Immature natural killer cell (primary cell): ENCODE measurements at regions not wholly inside any gene's neighbourhood (a gene's known extent, or its start where the extent isn't known, plus 50 kb on each side); places are given as distances from the start of the nearest gene placed in this dataset.

ENCODE experiments used
- DNase-seq, 3 donors: peaks; one replicate each; pipeline ENCODE4 v3.0.0; 2022; ENCODE audit warnings: mixed read lengths in 1 of 3
- H3K27ac Mint-ChIP-seq, 6 donors: one replicate each; pipeline ENCODE4 v1.8.0; 2020; ENCODE audit warnings: mixed read lengths in 6 of 6, mild to moderate bottlenecking in 5 of 6, inconsistent platforms in 4 of 6, moderate library complexity in 3 of 6
- H3K27me3 Mint-ChIP-seq, 3 donors: one replicate each; pipeline ENCODE4 v1.8.0; 2020 to 2021; ENCODE audit warnings: low read depth in 3 of 3, mild to moderate bottlenecking in 3 of 3, mixed read lengths in 3 of 3, moderate library complexity in 3 of 3, inconsistent platforms in 1 of 3
- H3K36me3 Mint-ChIP-seq, 3 donors: one replicate each; pipeline ENCODE4 v1.8.0; 2020; ENCODE audit warnings: mixed read lengths in 3 of 3, inconsistent platforms in 2 of 3, mild to moderate bottlenecking in 2 of 3
- H3K4me1 Mint-ChIP-seq, 2 donors: one replicate each; pipeline ENCODE4 v1.8.0; 2020; ENCODE audit warnings: inconsistent platforms in 2 of 2, mild to moderate bottlenecking in 2 of 2, mixed read lengths in 2 of 2, moderate library complexity in 1 of 2
- H3K4me3 Mint-ChIP-seq, 5 donors: one replicate each; pipeline ENCODE4 v1.8.0; 2020; ENCODE audit warnings: mild to moderate bottlenecking in 5 of 5, mixed read lengths in 5 of 5, inconsistent platforms in 3 of 5, moderate library complexity in 3 of 5
- H3K9me3 Mint-ChIP-seq, 6 donors: one replicate each; pipeline ENCODE4 v1.8.0; 2020; ENCODE audit warnings: mild to moderate bottlenecking in 6 of 6, mixed read lengths in 6 of 6, inconsistent platforms in 4 of 6, moderate library complexity in 3 of 6

DNA sequence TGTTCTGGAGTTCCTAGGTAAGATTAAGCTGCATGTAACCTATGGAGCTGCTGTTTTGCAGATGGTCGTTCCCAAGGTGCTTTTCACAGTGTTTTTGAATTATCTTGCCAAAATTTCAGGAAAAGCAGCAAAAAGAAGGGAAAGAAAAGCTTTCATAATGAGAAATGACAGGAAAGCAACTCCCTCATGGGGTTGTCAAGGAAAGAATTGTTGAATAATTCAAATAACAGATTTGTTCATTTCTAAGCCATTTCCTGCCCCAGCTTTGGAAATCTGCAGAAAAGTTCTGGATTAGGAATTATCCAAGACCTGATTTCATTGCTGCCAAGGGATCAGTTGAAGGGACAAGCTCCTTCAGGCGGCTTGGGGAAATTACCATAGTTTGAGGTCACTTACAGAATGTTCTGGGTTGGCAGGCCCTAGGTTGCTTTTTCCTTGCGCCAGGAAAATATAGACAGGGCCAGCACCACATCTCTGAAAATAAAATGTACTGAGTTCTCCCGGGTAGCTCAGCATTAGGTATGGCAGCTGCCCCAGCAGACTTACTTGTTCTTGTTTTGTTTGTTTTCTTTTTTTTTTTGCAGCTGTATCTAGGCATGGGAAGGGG is 354.7 kb downstream of the STIM2 start:
- Mint-ChIP-seq H3K27me3 (peaks cover 0 to 4% (median 0%) of the 10 kb centered on the region in 3 donors), H3K36me3 (no peaks in the 10 kb centered on the region), H3K4me1 (no peaks in the 10 kb centered on the region), H3K9me3 (peaks cover 0 to 9% (median under 1%) of the 10 kb centered on the region in 6 donors), H3K4me3 (no peak overlapping the region), H3K27ac (no peak overlapping the region)
- no peak for DNase-seq

GRCh38 chr4:27217261-27217769 is 356.7 kb downstream of the STIM2 start:
- Mint-ChIP-seq H3K4me3 (no peak overlapping the region), H3K9me3 (peaks cover 0 to 14% (median 5%) of the 10 kb centered on the region in 6 donors), H3K27ac (no peak overlapping the region)

DNA sequence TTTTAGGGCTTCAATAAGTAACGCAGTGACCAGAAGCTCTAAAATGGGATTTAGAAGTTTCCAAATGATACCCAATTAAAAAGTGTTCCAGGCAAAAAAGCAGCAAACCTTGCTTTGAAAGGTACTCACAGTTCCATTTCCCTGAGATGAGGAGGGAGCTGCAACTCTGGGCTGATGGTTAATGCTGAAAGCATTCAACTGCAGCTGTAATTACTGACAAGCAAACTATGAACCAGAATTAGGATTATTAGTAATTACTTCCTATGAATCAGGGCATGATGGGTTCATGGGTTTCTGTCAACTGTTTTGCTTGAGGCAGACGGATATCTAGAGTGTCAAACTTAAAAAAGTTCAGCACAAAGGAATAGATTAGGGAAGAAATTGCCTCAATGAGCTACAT is 357.4 kb downstream of the STIM2 start:
- Mint-ChIP-seq H3K27me3 (peaks cover 0 to 4% (median 2%) of the 10 kb centered on the region in 3 donors), H3K27ac (no peak overlapping the region), H3K36me3 (no peaks in the 10 kb centered on the region), H3K4me1 (no peaks in the 10 kb centered on the region), H3K4me3 (no peak overlapping the region), H3K9me3 (peaks cover 0 to 14% (median 5%) of the 10 kb centered on the region in 6 donors)
- no peak for DNase-seq

More at GRCh38 chr4:27217261-27217769, 356.7 kb downstream of the STIM2 start:
- DNase-seq = no peak
- peaks cover 0 to 4% (median 2%) of the 10 kb centered on the region in 3 donors for H3K27me3 Mint-ChIP-seq
- H3K4me1 Mint-ChIP-seq = no peaks in the 10 kb centered on the region
- H3K36me3 Mint-ChIP-seq = no peaks in the 10 kb centered on the region

DNA sequence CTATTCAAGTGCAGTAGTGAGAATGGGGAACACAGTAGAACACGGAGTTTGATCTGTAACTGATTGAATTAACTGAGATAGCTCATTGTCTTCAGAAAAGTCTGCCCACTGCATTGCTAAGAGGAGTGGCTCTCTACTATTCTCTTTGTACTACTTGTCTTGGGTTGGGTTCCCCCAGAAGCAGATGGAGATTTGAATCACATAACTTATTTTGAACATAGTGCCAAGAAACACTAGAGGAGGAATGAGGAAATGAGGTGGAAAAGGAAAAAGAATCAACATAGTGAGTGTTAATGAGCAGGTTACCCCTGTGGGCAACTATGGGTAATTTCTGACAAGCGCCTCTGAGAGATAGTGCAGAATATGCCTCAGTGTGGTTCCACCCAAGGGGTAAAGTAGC is 362.7 kb downstream of the STIM2 start:
- no peak overlapping the region for H3K27ac Mint-ChIP-seq
- H3K27me3 Mint-ChIP-seq = peaks cover 0 to 3% (median 2%) of the 10 kb centered on the region in 3 donors
- no peaks in the 10 kb centered on the region for H3K36me3 Mint-ChIP-seq
- no peaks in the 10 kb centered on the region for H3K4me1 Mint-ChIP-seq
- peaks cover 0 to 8% (median 3%) of the 10 kb centered on the region in 6 donors for H3K9me3 Mint-ChIP-seq
- no peak for DNase-seq
- H3K4me3 Mint-ChIP-seq = no peak overlapping the region

DNA sequence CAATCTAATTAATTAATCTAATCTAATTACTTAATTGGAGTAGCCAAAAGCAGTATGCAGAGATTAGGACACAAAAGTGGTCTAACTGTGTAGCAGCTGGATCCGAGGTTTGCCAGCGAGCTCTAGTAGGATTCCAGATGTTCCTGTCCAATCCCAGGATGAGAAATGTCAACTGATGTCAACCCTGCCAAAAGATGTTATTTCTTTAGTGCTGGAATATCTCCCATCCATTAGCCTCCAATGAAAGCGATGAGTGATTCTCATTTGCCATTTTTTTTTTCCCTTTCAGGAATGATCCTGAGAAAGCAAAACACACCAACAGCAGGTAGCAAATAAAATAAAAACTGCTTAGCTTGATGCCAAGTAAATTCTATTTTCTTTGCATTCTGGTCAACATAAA is 372.9 kb downstream of the STIM2 start:
- Mint-ChIP-seq H3K27me3 (peaks cover 0 to 7% (median 0%) of the 10 kb centered on the region in 3 donors), H3K4me1 (no peaks in the 10 kb centered on the region), H3K9me3 (peaks cover 0 to 9% (median 2%) of the 10 kb centered on the region in 6 donors), H3K4me3 (no peak overlapping the region), H3K27ac (no peak overlapping the region), H3K36me3 (no peaks in the 10 kb centered on the region)
- no peak for DNase-seq

GRCh38 chr4:27234306-27234899 is 373.8 kb downstream of the STIM2 start:
- peaks cover 0 to 9% (median 3%) of the 10 kb centered on the region in 6 donors for H3K9me3 Mint-ChIP-seq
- no peaks in the 10 kb centered on the region for H3K36me3 Mint-ChIP-seq
- no peak overlapping the region for H3K4me3 Mint-ChIP-seq
- H3K4me1 Mint-ChIP-seq = no peaks in the 10 kb centered on the region
- peaks cover 0 to 7% (median 0%) of the 10 kb centered on the region in 3 donors for H3K27me3 Mint-ChIP-seq
- no peak overlapping the region for H3K27ac Mint-ChIP-seq
- no peak for DNase-seq

GRCh38 chr4:27239641-27240040 is 379.0 kb downstream of the STIM2 start:
- Mint-ChIP-seq H3K27ac (no peak overlapping the region), H3K4me1 (no peaks in the 10 kb centered on the region), H3K36me3 (no peaks in the 10 kb centered on the region), H3K9me3 (peaks cover 2 to 8% (median 6%) of the 10 kb centered on the region in 6 donors), H3K4me3 (no peak overlapping the region), H3K27me3 (peaks cover 0 to 1% (median 0%) of the 10 kb centered on the region in 3 donors)
- no peak for DNase-seq

- Mint-ChIP-seq H3K27me3 (peaks cover 0 to 4% (median 0%) of the 10 kb centered on the region in 3 donors), H3K4me1 (no peaks in the 10 kb centered on the region), H3K4me3 (no peak overlapping the region), H3K27ac (no peak overlapping the region), H3K36me3 (no peaks in the 10 kb centered on the region), H3K9me3 (peaks cover 2 to 8% (median 6%) of the 10 kb centered on the region in 6 donors)
- no peak for DNase-seq
Measured at GRCh38 chr4:27242217-27242616, 381.6 kb downstream of the STIM2 start.

DNA sequence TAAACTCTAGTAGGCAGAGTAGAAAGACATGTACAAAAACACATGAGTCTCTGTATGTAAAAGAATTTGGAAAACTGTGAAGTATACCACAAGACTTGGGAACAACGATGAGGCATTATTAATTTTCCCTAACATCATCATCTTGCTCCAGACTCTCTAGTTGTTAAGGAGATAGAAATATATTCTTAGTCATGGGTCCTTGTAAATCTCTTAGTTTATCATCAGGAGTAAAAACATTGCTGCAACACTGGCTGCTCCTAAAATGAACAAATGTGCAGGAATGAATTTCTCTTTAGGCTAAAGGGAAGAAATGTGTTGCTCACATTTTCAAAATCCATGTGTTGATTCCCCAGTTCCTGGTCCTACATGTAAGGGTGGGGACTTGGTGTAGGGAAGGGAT is 384.6 kb downstream of the STIM2 start:
- Mint-ChIP-seq H3K4me1 (no peaks in the 10 kb centered on the region), H3K27ac (no peak overlapping the region), H3K27me3 (peaks cover 0 to 5% (median 0%) of the 10 kb centered on the region in 3 donors), H3K36me3 (no peaks in the 10 kb centered on the region), H3K4me3 (no peak overlapping the region), H3K9me3 (peaks cover 0 to 4% (median 2%) of the 10 kb centered on the region in 6 donors)
- no peak for DNase-seq

- Mint-ChIP-seq H3K27me3 (peaks cover 0 to 7% (median 0%) of the 10 kb centered on the region in 3 donors), H3K4me1 (no peaks in the 10 kb centered on the region)
Measured at GRCh38 chr4:27248829-27249228, 388.2 kb downstream of the STIM2 start.

GRCh38 chr4:27251771-27252170 is 391.1 kb downstream of the STIM2 start:
- Mint-ChIP-seq H3K4me3 (no peak overlapping the region), H3K27ac (no peak overlapping the region), H3K4me1 (no peaks in the 10 kb centered on the region), H3K36me3 (no peaks in the 10 kb centered on the region), H3K27me3 (peaks cover 0 to 3% (median 0%) of the 10 kb centered on the region in 3 donors), H3K9me3 (peaks cover 0 to 2% (median 0%) of the 10 kb centered on the region in 6 donors)
- DNase-seq = no peak

More at GRCh38 chr4:27248829-27249228, 388.2 kb downstream of the STIM2 start:
- H3K9me3 Mint-ChIP-seq = peaks cover 0 to 4% (median 0%) of the 10 kb centered on the region in 6 donors
- H3K27ac Mint-ChIP-seq = no peak overlapping the region
- H3K4me3 Mint-ChIP-seq = no peak overlapping the region
- H3K36me3 Mint-ChIP-seq = no peaks in the 10 kb centered on the region
- no peak for DNase-seq

DNA sequence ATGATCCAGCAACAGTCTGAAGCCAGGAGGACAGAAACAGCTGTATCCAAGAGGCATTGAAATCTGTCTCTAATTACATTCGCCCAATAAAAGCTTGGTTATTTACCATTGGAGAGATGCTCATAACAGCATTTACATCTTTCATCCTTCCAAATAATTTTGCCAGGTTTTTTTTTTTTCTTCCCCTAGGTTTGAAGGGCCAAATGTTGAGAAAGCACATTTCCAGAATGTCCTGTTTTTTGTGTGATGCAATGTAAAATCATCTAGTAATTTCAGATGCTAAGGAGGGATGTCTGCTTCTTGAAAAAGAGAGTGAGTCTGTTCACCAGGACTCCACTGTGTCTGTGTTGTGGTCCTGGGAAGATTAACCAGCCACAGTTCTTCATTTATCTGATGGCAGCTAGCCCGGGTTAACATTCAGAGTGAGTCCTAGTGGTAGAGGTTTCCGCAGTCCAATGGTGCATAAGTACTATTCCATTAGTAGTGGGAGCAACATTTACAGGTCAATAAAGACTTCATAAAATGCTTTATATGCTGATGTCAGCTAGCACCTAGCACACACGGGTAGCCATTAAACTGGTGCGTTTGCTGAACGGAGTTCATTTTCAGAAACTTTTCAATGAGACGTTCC is 406.8 kb downstream of the STIM2 start:
- H3K4me1 Mint-ChIP-seq = no peaks in the 10 kb centered on the region
- H3K36me3 Mint-ChIP-seq = no peaks in the 10 kb centered on the region
- H3K4me3 Mint-ChIP-seq = no peak overlapping the region
- no peak for DNase-seq
- peaks cover 0 to 8% (median 0%) of the 10 kb centered on the region in 3 donors for H3K27me3 Mint-ChIP-seq
- H3K27ac Mint-ChIP-seq = no peak overlapping the region
- H3K9me3 Mint-ChIP-seq = peaks cover 0 to 5% (median 4%) of the 10 kb centered on the region in 6 donors

GRCh38 chr4:27267970-27268355 is 407.3 kb downstream of the STIM2 start:
- Mint-ChIP-seq H3K27me3 (peaks cover 0 to 8% (median 0%) of the 10 kb centered on the region in 3 donors), H3K4me1 (no peaks in the 10 kb centered on the region), H3K4me3 (no peak overlapping the region), H3K9me3 (peaks cover 0 to 4% (median 2%) of the 10 kb centered on the region in 6 donors), H3K36me3 (no peaks in the 10 kb centered on the region), H3K27ac (no peak overlapping the region)
- no peak for DNase-seq

GRCh38 chr4:27270435-27270834 is 409.8 kb downstream of the STIM2 start:
- H3K4me3 Mint-ChIP-seq = no peak overlapping the region
- H3K4me1 Mint-ChIP-seq = no peaks in the 10 kb centered on the region
- peaks cover 0 to 6% (median 2%) of the 10 kb centered on the region in 3 donors for H3K27me3 Mint-ChIP-seq
- H3K27ac Mint-ChIP-seq = no peak overlapping the region
- no peak for DNase-seq
- H3K36me3 Mint-ChIP-seq = no peaks in the 10 kb centered on the region
- peaks cover 0 to 4% (median 0%) of the 10 kb centered on the region in 6 donors for H3K9me3 Mint-ChIP-seq
